ENCODE measurements at regions not wholly inside any gene's neighbourhood (a gene's known extent, or its start where the extent isn't known, plus 50 kb on each side); places are given as distances from the start of the nearest gene placed in this dataset.

- TF ChIP-seq CTCF (IDR thresholded peaks at IDR 0.05) (no peak), EP300 (IDR thresholded peaks at IDR 0.05) (no peak)
Measured at GRCh38 chr4:14912426-14912825, 89.9 kb upstream of the CPEB2 start.

Measured in tibial nerve (tissue), 4 donors.